ENCODE measurements at regions not wholly inside any gene's neighbourhood (a gene's known extent, or its start where the extent isn't known, plus 50 kb on each side); places are given as distances from the start of the nearest gene placed in this dataset.

DNA sequence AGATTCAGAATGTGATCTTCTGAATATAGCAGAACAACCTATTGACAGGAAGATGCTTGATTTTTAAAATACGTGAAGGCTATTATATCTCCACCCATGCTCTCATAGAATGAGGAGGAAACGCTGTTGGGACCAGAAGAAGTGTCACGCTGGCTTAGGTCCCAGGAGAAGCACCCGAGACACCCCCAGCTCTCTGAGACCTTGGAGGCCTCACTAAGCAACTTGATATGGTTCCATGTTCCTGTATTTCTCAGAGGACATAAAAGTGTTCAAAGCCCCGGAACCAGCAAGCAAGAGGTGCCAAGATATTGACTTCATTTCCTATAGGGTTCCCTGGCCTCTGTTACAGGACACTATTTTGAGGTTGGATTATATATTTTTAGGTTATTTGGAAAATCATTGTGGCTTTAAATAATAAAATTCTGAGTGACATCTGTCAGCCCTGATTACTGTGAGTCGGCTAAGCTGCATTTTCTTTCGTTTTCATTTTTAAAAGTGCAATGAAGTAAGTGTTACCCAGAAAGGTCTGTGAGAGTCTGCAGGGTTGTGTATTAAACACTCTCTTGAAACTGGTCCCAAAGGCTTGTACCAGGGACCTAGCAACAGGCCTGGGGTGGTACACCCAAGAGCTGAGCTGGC is 400.0 kb downstream of the SOX9 start:
- no peaks in the 10 kb centered on the region for H4K20me1 ChIP-seq (ENCODE audit: insufficient read depth, poor library complexity, severe bottlenecking)
- no peak for TF ChIP-seq EZH2phosphoT487 (IDR thresholded peaks at IDR 0.05; ENCODE audit: low read depth, severe bottlenecking, unreplicated experiment)
- TF ChIP-seq EZH2 (IDR thresholded peaks at IDR 0.05; ENCODE audit: borderline replicate concordance) = no peak
- TF ChIP-seq, protein P1, sequence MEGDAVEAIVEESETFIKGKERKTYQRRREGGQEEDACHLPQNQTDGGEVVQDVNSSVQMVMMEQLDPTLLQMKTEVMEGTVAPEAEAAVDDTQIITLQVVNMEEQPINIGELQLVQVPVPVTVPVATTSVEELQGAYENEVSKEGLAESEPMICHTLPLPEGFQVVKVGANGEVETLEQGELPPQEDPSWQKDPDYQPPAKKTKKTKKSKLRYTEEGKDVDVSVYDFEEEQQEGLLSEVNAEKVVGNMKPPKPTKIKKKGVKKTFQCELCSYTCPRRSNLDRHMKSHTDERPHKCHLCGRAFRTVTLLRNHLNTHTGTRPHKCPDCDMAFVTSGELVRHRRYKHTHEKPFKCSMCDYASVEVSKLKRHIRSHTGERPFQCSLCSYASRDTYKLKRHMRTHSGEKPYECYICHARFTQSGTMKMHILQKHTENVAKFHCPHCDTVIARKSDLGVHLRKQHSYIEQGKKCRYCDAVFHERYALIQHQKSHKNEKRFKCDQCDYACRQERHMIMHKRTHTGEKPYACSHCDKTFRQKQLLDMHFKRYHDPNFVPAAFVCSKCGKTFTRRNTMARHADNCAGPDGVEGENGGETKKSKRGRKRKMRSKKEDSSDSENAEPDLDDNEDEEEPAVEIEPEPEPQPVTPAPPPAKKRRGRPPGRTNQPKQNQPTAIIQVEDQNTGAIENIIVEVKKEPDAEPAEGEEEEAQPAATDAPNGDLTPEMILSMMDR (IDR thresholded peaks at IDR 0.05; ENCODE audit: poor library complexity) = no peak
- H3K27me3 ChIP-seq = no peaks in the 10 kb centered on the region
- H2AFZ ChIP-seq = no peak overlapping the region
- H3K27ac ChIP-seq = no peak overlapping the region
- no peak overlapping the region for H3K4me3 ChIP-seq
- peaks cover 31% of the 10 kb centered on the region for H3K4me1 ChIP-seq (ENCODE audit: insufficient read depth)
- no peak for DNase-seq (ENCODE audit: low spot score)
- no peaks in the 10 kb centered on the region for H3K9me3 ChIP-seq (ENCODE audit: low read depth)
- no peaks in the 10 kb centered on the region for H3K9me2 ChIP-seq (replicated peaks; ENCODE audit: insufficient read depth)
- no peaks in the 10 kb centered on the region for H3K36me3 ChIP-seq (replicated peaks; ENCODE audit: insufficient read depth, low read depth)
- peaks cover 65% of the 10 kb centered on the region for H3K79me2 ChIP-seq
- H3K4me2 ChIP-seq = no peak overlapping the region
- WGBS (ENCODE audit: low lambda C conversion rate, missing lambda C conversion rate) = 92% methylated on average over 7 of the region's 7 CpGs

DNA sequence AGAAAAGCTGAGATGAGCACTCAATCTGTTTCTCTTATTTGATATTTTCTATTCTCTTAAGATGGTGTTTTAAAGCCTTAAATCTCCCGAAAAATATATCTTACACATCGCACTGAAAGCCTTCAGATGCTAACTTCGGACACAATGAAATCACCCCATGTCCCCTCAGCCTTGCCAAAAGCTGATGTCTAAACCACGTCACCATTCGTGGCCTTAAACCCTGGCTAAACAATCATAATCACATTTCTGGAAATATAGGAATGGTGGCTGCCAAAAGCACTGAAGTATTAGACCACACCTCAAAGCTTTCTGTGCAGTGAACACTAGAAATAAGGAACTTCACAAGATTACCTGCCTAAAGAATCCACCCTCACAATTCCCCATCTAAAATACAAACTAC is 402.7 kb downstream of the SOX9 start:
- no peaks in the 10 kb centered on the region for H3K9me3 ChIP-seq (ENCODE audit: low read depth)
- WGBS (ENCODE audit: low lambda C conversion rate, missing lambda C conversion rate) = 86% methylated on average over 5 of the region's 5 CpGs
- H3K9me2 ChIP-seq (replicated peaks; ENCODE audit: insufficient read depth) = no peaks in the 10 kb centered on the region
- no peaks in the 10 kb centered on the region for H4K20me1 ChIP-seq (ENCODE audit: insufficient read depth, poor library complexity, severe bottlenecking)
- TF ChIP-seq EZH2phosphoT487 (IDR thresholded peaks at IDR 0.05; ENCODE audit: low read depth, severe bottlenecking, unreplicated experiment) = no peak
- TF ChIP-seq, protein P1 (IDR thresholded peaks at IDR 0.05; ENCODE audit: poor library complexity) = no peak
- TF ChIP-seq EZH2 (IDR thresholded peaks at IDR 0.05; ENCODE audit: borderline replicate concordance) = no peak
- H3K4me2 ChIP-seq = no peak overlapping the region
- peak overlapping the region; percentile 18 for H3K27ac ChIP-seq
- no peak overlapping the region for H3K4me3 ChIP-seq
- H3K4me1 ChIP-seq (ENCODE audit: insufficient read depth) = peaks cover 11% of the 10 kb centered on the region
- DNase-seq (ENCODE audit: low spot score) = no peak
- H3K36me3 ChIP-seq (replicated peaks; ENCODE audit: insufficient read depth, low read depth) = no peaks in the 10 kb centered on the region
- no peak overlapping the region for H2AFZ ChIP-seq
- no peaks in the 10 kb centered on the region for H3K27me3 ChIP-seq
- H3K79me2 ChIP-seq = peaks cover 53% of the 10 kb centered on the region

DNA sequence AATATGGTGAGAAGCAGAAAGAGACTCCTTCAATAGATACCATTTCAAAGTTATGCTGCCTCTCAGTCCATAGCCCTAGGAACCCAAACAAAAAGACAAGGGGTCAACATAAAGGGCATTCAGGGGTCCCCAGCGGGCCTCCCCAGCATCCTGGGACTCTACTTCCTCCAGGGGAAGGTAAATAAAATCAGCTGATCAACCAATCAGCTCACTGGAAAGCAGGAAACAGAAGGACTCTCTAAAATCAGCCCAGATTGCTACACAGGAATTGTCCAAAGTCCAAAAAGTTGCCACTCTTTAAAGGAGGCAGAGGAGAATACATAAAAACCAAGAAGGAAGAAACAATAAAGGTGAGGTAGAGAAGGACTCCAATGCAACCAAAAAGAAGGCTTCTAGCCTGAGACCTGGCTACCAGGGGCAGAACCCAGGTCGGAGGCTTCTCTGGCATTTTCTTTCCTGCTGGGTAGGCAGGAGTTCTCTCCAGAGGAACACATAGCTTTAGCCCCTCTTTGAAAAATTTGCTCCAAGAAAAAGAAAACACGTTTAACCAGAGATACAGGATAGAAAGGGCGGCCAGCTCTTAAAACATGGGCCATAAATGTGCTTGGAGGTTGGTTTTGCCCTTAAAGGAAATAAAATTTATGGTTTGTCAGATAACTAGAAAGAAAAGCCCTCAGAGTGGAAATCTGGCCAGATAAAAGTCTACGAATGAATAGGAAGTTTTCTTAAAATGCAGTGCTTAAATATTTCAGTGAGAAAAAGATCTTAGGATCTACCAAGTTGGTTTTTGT is 404.6 kb downstream of the SOX9 start:
- Histone ChIP-seq H3K27me3 (no peaks in the 10 kb centered on the region), H2AFZ (no peak overlapping the region), H3K9me3 (ENCODE audit: low read depth) (no peaks in the 10 kb centered on the region), H3K27ac (peak overlapping the region; percentile 91), H3K4me1 (ENCODE audit: insufficient read depth) (peaks cover 9% of the 10 kb centered on the region), H3K9me2 (replicated peaks; ENCODE audit: insufficient read depth) (no peaks in the 10 kb centered on the region), H3K79me2 (peaks cover 62% of the 10 kb centered on the region), H3K36me3 (replicated peaks; ENCODE audit: insufficient read depth, low read depth) (no peaks in the 10 kb centered on the region), H3K4me3 (no peak overlapping the region), H4K20me1 (ENCODE audit: insufficient read depth, poor library complexity, severe bottlenecking) (no peaks in the 10 kb centered on the region), H3K4me2 (peak overlapping the region; percentile 60)
- peak; percentile 46 for DNase-seq (ENCODE audit: low spot score)
- TF ChIP-seq EZH2 (IDR thresholded peaks at IDR 0.05; ENCODE audit: borderline replicate concordance) = no peak
- TF ChIP-seq, protein P1 (IDR thresholded peaks at IDR 0.05; ENCODE audit: poor library complexity) = no peak
- no peak for TF ChIP-seq EZH2phosphoT487 (IDR thresholded peaks at IDR 0.05; ENCODE audit: low read depth, severe bottlenecking, unreplicated experiment)
- WGBS (ENCODE audit: low lambda C conversion rate, missing lambda C conversion rate) = 33% methylated on average over 5 of the region's 5 CpGs
